Stimulated activated CD4-positive, alpha-beta T cell treated with anti-CD3 and anti-CD28 coated beads, Interleukin-2, amount 100 ng/mL, for 24 hours (primary cell): ENCODE measurements at regions not wholly inside any gene's neighbourhood (a gene's known extent, or its start where the extent isn't known, plus 50 kb on each side); places are given as distances from the start of the nearest gene placed in this dataset.

Source experiments
- DNase-seq, 2 donors: peaks; one replicate each; pipeline ENCODE4 v3.0.0-alpha.2; 2020

- no peak for DNase-seq
Measured at GRCh38 chr18:49655266-49656072, 93.6 kb downstream of the LIPG start.

DNA sequence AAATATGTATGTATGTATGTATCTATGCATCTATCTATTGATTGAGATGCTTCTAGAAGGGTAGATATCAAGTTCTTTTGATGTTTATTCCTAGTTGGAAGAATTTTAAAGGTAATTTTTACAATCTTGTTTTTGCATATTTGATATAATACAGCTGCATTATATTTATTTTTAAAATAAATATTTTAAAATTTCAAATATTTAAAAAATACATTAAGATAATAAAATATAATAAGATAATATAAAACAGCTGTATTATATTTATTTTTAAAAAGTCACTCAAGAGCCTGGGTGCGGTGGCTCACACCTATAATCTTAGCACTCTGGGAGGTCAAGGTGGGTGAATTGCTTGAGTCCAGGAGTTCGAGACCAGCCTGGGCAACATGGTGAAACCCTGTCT is 92.5 kb downstream of the LIPG start:
- DNase-seq: no peak

- no peak for DNase-seq
Measured at GRCh38 chr18:49652881-49653724, 91.2 kb downstream of the LIPG start.

DNA sequence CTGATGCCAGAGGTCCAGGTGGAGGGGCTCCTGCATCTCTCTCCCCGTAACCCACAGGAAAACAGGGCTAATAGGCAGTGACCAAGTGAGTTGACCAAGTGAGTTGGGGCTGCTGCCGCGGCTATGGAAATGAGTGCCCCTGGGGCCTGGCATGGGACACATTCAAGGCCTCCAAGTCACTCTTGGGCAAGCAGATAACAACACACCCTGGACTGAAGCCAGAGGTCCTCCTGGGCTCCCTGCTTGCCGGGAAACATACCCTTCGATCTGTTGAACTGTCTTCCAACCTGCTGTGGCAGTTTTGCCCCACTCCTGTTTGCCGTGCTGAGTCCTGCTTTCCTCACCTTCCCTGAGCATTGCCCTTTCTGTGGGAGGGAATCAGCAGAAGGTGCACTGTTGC is 89.2 kb downstream of the LIPG start:
- DNase-seq: no peak

DNA sequence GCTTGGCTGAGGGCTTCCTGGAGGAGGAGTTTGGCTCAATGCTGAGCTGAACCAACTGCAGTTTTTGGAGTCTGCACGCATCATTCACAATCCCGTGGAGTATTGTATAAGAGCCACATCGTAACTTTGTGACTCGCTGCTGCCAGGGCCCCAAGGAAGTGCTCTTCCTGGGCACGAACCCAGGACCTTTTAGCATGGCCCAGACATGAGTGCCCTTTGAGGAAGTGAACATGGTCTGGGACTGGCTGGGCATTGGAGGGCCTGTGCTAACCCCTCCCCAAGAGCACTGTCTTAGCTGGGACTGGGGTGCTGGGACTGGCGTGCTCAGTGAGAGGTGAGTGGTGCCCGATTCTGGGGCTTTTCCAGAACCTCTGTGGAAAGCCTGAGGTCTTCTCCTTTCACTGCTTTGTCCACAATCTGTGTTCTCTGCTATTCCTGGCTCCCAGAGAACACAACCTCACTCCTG is 88.6 kb downstream of the LIPG start:
- DNase-seq: no peak

DNA sequence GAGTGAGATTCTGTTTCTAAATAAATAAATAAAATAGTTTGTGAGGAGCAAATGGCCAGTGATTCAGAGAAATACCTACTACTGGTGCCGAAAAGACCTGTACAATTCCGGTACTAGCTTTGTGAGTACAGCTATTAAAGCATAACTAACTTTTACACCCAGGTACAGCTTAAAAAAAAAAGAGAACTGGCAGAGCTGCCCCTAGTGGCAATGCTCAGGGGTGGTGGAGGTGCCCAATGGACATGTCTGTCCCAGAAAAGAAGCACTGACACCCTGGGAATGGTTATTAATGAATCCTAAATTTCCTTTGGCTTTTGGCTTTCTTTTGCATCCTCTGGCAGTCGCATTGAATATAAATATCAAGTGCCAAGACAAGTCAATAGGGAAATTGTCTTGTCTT is 87.0 kb downstream of the LIPG start:
- no peak for DNase-seq
